Stimulated activated CD8-positive, alpha-beta memory T cell treated with anti-CD3 and anti-CD28 coated beads, Interleukin-7, amount 100 ng/mL, for 4 hours (primary cell): ENCODE measurements at regions not wholly inside any gene's neighbourhood (a gene's known extent, or its start where the extent isn't known, plus 50 kb on each side); places are given as distances from the start of the nearest gene placed in this dataset.

Experiments
- DNase-seq, 2 donors: peaks; one replicate each; pipeline ENCODE4 v3.0.0-alpha.2; 2020; ENCODE audit warnings: low read depth in 2 of 2

DNA sequence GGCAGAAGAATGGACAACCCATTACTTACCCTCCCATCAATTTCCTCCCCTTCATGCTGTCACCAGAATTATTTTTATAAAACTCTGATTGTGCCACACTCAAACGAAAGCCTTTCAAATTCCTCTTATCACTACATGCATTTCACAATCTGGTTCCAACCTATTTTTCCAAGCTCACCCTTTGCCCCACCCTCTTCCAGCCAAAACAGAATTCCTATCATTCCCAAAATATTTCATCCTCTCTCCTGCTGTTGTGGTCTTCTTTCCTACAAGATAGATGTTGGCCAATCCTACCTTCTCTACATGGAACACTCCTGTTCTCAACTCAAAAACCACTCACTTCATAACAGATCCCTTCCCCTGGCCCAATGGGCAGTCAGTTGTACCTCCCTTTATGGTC is 111.5 kb downstream of the ELAPOR2 start:
- no peak for DNase-seq

DNA sequence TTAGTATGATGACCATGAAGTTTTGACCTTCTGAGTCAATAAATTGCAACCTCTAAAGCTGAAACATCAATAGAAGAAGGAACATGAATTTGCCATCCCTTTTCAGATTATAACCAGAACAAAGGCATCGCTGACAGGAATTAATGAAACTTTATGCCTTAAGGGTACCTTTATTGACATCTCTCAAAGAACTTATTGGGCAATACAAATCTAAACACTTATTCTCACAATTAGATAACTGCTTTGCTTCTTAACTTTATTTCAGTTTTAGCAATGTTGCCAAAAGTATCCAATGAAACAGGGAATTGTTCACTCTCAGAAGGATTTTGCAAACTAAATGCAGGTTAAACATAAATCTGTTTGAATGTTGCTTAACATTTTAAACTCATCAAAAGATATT is 116.0 kb downstream of the ELAPOR2 start:
- DNase-seq: no peak

DNA sequence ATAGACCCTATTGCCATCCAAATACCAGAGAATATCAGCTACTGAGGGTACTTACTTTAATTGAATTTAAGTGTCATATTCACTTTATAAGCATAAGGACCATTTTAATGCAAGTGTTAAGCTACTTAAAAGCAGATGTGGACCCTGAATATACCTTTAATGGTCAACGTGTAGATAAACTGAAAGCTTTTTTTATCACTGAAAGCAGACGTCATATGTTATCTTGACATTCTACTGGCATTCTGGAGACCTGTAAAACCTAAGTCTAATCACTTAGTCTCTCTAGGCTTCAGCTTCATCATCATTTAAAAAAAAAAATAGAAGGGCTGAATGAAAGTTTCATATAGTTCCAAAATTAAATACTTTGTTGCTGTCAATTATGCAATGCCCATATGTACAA is 116.5 kb downstream of the ELAPOR2 start:
- no peak for DNase-seq

DNA sequence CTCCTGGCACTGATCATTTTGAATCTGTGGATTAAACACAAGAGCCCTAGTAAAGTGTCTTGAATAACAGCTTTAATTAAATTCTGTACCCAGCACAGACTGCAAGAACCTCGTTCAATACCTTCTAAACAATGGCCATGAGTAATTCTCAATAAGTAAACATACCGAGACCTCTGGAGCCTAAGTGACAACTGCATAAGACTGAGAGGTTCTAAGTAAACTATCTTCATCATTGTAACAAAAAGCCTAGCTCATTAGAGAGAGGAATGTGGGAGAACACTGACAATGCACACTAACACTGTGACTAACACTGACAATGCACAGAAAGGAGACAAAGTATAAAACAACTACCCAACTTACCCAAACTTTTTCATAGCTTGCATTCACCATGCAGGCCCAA is 117.4 kb downstream of the ELAPOR2 start:
- no peak for DNase-seq

DNA sequence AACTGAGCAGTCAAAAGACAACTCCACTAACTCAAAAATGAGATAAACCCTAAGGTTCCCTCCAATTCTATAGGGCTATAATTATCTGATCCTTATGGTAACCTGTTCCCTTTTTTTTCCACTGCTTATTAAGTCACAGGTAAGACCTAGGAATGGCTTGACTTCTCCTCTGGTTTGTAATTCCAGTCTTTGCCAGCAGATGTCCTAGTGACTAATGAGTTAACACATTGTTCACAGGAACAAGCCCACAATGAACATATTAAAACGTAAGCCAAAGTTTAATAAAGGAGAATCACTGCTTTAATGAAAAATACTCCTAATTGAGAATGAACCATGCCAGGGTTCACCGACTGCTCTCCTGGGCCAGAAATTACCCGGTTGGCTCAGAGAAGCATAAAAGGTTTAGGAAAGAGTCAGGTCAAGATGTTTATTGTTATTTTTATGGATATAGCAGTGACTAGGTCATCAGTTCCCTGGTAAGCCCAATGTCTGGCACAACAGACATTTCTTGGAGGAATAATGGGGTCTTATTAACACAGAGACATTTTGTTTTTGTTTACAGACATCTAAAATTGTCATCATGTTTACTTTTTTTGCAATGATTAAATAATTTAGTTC is 120.1 kb downstream of the ELAPOR2 start:
- no peak for DNase-seq

DNA sequence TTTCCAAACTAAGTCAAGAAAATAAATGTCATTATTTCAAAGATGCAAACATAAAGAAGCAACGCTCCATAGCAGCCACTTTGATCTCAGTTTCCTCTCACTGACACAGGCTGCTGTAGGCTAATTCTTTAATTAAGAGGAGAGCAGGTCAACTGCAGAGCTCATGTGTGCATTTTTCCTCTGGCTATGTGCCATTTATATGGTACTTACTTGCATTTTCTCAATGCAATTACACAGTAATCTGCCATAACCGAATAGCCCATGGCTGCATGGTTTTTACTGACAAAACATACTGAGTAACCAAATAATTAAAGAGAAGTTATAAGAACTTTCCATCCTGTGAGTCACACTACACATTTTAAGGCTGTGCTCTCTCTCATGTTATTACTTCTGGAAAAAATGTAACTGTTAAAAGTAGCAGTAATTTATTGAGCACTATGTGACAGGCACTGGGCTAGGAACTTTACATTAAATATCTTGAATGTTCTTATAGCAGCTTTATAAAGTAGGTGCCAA is 122.0 kb downstream of the ELAPOR2 start:
- DNase-seq: no peak

DNA sequence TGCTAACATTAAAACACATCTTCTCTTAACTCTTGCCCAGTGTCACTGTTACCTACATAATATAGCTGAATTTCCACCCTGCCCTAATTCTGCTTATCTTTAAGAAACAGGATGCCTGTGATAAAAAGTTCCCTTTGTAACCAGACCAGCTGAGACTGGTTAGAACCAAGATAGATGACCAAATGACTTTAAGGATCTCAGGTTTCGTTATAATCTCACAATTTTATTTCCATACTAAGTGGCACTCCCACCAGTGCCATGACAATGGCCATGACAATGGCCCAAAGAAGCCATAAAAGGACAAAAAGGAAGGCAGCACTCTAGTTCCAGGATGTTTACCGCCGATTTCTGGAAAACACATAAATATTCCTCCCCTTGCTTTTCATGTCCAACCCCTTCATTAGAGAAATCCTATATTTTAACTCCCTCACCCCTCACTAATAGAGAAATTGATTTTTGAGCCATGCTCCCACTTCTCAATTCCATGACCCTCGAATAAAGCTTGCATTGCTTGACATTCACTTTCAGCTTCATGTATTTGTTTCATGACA is 126.1 kb downstream of the ELAPOR2 start:
- DNase-seq: no peak

DNA sequence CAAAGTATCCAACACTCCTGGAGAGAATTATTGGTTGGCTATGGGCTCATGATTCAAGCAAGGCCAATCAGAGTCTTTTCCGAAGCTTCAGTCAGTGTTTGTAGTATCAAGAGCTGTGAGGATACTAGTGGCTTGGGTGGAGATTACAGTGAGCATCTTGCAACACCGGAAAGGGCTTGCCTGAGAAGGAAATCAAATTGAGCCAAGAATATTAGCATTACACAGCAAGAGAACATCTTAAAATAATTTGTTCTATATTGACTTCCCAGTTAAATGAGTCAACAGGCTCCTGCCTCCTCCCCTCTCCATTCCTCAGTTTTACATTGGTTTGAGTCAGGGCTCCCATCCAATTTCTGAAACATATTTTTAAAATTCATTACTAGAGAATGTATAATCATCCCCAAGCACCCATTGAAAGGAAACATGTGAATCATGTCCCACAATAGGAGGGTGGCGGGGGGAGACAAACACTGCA is 127.4 kb downstream of the ELAPOR2 start:
- DNase-seq: no peak

DNA sequence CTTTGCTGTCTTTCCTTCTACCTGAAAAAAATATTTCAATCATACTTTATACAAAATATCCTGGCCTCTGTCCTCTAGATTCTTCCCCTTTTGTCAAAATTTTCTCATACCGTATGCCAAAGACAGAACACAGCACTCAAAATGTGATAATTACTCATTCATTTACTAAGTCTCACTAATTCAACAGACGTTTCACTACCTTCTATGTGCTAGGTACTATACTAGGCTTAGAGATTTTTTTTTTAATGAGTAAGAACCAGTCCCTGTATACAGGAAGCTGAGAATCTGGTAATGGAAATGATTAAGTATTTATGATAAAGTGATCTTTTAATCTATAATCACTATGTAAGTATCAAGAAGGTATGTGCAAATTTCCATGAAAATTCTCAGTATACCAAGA is 128.0 kb downstream of the ELAPOR2 start:
- no peak for DNase-seq

DNA sequence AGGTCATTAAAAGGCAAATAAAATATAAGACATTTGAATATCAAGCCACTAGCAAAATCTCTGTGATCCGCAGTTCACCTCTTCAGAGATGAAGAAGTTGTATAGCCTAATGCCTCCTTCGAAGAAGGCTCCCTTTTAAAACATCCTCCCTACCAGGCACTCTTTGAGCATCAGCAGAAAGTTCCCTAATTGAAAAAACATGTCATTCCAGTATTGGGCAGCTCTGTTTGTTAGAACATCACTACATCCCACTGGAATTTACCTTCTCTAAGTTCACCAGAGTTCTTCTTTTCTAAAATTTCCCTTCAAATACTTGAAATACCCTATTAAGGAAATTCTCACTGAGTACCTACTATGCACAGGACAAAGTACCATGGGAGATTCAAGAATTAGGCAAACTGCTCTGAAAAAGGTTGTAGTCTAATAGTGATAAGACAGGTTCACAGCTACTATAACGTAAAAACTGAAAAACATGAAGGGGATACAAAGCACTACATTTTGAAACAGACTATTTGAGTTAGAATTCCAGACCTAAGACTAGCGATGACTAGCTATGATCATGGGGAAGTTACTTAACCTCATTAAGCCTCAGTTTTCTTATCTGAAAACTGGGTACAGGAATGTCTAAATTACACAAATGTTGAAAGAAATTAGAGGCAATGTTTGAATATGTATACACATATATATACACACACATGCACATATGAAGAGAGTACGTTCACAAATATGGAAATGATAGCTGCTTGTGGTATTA is 128.7 kb downstream of the ELAPOR2 start:
- no peak for DNase-seq

DNA sequence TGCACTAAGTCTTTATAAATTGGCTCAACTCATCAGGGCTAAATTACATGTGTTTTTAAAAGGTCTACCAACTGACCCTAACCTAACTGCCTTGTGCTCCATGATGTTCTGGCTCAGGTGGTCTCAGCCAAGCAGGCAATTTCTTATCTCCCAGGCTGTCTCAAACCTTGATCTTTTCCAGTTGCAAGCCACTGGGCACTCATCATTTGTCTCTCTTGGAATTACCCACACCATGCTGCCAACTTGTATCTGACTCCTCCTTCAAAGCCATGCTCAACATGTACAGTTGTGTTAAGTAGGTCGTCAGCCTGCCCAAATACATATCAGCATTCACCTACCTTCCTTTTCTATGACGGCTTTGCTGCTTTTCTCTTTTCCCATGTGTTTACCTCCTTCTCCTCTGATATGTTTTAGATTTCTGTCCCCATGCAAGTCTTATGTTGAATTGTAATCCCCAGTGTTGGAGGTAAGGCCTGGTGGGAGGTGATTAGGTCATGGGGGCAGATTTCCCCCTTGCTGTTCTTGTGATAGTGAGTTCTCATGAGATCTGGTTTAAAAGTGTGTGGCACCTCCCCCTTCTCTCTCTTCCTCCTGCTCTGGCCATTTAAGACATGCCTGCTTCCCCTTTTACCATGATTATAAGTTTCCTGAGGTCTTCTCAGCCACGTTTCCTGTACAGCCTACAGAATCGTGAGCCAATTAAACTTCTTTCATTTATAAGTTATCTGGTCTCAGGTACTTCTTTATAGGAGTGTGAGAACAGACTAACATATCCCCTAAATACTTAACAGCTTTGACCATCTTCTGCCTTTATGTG is 130.0 kb downstream of the ELAPOR2 start:
- no peak for DNase-seq

DNA sequence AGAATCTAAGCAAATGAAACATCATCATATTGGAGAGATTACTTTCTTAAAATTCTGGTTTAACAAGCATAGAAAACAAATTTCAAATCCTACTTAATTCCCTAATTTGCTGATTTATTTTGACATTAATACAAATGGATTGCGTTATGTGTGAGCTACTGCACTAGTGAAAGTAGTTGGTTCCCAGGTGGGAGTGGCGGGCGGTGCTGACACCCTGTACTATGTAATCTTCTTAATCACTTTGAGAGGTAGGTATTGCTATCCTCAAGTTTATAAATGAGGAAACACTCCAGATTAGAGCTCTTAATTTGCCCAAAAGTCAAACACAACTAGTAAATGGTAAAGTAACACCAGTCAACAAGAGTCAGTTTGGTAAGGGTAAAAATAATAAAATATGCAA is 131.1 kb downstream of the ELAPOR2 start:
- DNase-seq: no peak

DNA sequence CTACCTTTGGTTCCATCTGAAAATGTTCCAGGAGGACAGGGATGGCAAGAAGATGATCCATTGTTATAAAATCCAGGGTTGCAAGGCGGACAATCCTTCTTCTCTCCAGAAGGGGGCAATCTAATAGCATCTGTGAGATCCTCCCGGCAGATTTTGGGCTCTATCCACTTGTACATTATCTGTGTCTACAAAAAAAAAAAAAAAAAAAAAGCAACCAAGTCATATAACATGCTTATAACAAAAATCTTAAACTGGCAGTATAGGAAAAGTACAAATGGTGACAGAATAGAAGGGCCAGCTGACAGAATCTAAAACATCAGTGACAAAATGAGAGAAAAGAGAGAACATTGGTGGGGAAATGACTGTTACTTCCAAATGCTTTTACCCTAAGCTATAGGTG is 132.7 kb downstream of the ELAPOR2 start:
- DNase-seq: no peak

DNA sequence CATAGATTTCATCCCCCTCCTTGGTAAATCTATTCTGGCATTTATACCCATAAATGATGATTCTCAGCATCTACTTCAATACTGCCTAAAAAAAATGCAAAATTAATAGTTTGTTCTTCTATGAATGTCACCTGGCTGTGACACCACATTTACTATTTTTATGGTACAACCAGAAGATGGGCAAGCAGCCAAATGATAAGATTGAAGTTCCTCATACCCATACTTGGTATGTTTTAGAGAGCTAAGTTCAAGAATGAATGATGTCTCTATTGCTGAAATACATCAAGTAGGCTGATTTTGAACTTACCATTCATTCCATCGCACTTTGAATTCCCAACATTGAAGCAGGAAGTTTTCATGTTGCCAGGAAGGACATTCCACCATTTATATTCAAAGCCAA is 134.2 kb downstream of the ELAPOR2 start:
- no peak for DNase-seq

DNA sequence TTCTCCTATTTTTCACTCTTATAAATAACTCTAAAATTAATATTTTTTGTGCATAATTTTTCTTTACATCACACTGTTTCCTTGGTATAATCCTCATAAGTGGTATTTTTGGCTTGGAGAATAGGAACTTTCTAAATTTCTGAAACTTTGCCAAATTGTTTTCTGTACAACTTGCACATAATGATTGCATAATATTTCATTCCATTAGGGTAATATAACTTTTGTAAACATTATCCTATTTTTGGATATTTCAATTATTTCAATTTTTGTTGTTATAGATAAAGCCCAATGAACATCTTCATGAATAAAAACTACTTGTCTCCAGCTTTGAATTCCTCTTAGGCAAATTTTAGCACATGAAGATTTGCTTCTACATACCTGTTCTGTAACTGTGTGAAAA is 135.9 kb downstream of the ELAPOR2 start:
- no peak for DNase-seq

DNA sequence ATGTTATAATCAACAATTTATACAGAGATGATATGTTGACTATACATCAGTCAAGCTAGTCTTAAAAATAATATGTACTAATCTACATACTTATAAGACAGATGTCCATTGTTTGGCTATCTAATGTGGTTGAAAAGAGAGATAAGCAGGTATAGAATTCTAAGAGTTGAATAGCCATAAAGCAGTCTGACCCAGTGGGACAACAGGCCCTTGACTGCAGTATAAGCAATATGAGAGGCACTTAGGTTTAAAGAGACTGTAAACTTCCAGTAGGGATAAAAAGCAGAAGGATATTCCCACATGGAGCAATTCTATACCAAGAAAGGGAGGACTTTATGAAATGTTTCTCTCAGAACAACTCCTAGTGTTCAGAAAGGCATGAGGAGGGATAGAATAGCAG is 139.3 kb downstream of the ELAPOR2 start:
- no peak for DNase-seq

DNA sequence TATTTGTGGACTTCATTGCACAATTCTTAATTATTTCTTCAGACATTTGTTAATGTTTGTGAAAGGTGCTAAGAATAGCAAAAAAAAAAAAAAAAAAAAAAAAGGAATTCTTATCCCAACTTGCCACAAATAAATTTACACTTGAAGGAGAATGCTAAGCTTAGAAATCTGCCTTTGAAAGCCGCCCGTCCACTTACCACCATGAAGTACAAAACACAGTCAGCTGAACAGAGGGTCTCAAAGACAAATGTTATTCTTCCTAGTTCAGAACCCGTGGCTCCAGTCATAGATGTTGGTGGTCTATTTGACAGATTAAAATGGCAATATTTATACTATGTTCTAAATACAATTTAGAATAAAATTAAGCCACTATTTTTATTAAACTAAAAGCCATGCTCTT is 141.2 kb downstream of the ELAPOR2 start:
- DNase-seq: no peak

DNA sequence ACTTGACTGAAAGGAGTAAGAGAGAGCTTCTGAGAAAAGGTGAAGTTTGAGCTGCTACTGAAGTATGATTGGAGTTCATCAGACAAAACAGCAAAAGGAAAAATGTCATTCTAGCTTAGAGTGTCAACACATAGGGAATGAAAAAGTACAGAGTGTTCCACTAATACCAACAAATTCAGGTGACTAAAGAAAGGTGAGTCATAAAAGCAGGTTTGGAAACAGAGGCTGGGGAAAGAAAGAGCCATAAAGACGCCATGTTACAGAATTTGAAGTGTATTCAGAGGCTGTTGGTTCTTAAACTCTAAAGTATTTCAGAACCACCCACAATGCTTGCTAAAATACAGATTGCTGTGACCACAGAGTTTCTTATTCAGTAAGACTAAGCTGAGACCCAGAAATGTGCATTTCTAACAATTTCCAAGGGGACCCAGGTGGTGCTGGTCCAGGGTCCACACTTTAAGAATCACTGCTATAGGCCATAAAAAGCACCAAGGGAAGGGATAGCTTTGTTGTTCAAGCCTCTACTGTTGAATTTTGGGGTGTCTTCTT is 143.1 kb downstream of the ELAPOR2 start:
- DNase-seq: no peak

DNA sequence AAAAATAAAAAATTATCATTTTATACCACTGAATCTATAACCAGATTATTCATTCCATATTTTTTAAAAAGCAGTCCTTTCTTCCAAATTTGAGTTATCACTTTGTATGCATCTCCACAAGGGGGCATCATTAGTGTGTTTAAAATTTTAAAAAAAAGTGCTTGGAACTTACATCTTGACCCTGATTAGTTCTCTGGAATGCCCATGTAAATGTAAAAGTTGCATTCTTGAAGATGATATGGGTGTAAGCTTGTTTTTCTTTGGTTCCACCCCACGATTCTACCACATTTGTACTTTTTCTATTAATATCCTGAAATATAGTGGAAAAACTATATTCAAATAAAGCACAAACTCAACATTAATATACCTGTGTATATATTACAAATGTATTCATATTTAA is 144.9 kb downstream of the ELAPOR2 start:
- DNase-seq: no peak
